ENCODE measurements at regions not wholly inside any gene's neighbourhood (a gene's known extent, or its start where the extent isn't known, plus 50 kb on each side); places are given as distances from the start of the nearest gene placed in this dataset.

- DNase-seq, result no peak
Measured at GRCh38 chr13:29946093-29946492, 95.7 kb upstream of the UBL3 start.

GRCh38 chr13:29943686-29944085 is 93.3 kb upstream of the UBL3 start:
- DNase-seq, result no peak

DNA sequence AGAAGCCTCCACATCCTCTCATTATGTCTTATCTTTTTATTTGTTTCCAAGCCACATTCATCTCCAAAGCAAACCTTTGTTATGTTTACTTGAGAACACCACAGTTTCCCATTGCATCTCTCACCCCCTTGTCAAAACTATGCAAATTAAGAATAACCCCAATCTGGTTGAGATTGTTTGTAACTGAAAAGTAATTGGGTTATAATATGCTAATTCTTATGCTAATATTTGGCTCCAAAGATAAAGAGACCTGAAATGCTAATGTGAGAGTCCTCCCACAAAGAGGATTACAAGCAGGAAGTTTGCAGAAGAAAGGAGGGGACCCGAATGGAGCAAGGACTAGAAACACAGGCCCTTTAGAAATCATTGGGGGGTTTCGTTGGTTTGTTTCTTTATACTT is 92.9 kb upstream of the UBL3 start:
- no peak for DNase-seq

- DNase-seq, result no peak
Measured at GRCh38 chr13:29940715-29941114, 90.3 kb upstream of the UBL3 start.

DNA sequence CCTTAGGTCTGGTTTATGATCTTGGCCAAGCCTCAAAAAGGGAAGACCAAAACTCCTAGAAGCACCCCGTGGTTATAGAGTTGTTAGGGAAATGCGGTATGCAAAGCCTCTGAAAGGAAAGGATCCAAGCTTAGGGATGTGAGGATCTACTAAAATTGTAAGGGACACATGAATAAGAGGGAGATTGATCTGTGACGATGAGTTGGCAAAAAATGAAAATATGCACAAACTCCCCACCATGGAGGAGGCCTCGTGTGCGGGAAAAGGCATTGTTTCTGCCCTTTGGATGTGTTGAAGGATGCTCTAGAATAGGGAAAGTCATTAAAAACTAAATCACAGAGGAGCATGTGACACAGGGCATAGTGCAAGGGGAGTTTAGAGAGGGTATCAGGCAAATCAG is 88.7 kb upstream of the UBL3 start:
- DNase-seq, result no peak

GRCh38 chr13:29937841-29938240 is 87.4 kb upstream of the UBL3 start:
- no peak for DNase-seq

GRCh38 chr13:29937379-29937778 is 87.0 kb upstream of the UBL3 start:
- no peak for DNase-seq

DNA sequence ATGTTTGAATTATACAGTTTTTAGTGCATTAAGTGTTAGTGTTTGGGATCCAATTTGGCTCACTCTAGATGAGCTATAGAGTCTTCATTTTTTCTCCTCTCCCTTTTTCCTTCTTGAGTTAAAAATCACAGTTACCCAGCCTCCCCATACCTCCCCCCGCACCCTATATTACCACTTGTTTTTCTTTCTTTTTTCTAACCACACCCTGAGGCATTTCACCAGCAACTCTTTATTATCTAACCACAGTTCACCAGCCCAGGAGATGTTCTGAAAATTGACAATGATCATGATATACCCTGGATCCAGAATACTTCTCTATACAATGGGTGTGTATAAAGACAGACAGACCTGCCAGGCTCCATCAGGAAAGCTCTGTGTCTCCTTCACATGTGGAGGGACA is 86.5 kb upstream of the UBL3 start:
- no peak for DNase-seq

- no peak for DNase-seq
Measured at GRCh38 chr13:29936051-29936813, 85.8 kb upstream of the UBL3 start.

GRCh38 chr13:29935309-29935981 is 85.0 kb upstream of the UBL3 start:
- DNase-seq, result no peak

- no peak for DNase-seq
Measured at GRCh38 chr13:29934531-29935308, 84.3 kb upstream of the UBL3 start.

DNA sequence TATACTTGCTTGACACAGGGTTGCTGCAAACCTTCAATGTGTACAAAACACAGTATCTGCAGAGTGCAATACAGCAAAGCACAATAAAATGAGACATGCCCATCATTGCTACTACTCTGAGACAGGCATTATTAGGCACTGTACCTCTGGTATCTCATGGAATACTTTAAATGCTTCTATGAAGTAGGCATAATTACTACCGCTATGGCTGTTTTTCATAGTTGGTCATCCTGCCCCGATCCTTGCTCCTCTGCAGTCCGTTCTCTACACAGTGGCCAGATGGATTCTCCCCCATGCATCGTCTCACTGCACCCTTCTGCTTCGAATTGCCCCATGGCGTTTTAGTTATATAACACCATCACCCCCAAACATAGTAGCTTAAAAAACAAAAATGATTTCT is 83.0 kb upstream of the UBL3 start:
- no peak for DNase-seq

GRCh38 chr13:29931696-29932095 is 81.3 kb upstream of the UBL3 start:
- no peak for DNase-seq

DNA sequence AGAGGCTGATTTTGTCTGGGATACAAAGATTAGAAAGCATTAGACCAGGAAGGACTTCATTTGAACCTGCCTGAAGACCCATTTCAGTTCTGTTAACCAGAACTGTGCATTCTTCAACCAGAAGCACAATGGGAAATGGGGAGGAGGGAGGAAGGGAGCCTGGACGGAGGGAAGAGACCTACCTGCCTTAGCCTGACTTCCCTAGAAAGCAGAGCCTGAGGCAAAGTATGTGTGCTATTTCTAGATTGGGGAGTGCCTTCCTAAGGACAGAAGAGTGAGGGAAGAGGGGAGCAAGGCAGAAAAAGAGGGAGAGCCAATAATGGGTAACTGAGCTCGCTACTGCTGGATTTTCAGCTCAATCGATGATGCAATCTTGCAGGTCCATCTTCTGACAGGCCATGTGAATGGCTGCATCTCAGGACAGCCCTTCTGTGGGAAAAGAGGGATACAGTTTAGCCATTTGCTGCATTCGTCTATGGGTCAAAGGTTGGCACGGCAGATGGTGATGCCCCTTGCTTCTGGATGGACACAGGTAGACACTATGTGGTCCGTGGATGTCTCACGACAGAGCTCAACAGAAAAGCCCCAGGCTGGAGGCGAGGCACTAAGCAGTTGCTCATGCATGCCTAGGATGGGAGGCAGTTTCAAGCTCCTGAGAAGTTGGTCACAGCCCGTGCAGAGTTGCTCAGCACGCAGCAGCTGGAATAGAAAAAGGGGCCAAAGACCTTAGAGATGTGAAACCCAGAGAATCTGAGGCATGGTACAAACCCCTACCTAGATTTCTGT is 78.8 kb upstream of the UBL3 start:
- DNase-seq, result no peak

DNA sequence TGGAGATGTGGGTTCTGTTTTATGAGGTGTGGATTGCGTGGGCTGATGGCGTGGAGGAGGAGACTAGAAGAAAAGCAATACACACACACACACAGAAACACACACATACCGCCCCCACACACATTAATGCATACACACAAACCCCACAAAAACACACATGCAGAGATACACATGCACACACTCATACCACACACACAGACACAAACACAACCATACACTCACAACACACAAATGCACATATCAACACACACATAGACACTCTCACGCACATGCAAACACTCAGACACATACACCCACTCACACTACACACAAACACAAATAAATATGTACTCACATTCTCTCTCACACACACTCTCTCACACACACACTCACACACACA is 75.7 kb upstream of the UBL3 start:
- no peak for DNase-seq

- peak; percentile 63 for DNase-seq
Measured at GRCh38 chr13:29925457-29926097, 75.2 kb upstream of the UBL3 start.

DNA sequence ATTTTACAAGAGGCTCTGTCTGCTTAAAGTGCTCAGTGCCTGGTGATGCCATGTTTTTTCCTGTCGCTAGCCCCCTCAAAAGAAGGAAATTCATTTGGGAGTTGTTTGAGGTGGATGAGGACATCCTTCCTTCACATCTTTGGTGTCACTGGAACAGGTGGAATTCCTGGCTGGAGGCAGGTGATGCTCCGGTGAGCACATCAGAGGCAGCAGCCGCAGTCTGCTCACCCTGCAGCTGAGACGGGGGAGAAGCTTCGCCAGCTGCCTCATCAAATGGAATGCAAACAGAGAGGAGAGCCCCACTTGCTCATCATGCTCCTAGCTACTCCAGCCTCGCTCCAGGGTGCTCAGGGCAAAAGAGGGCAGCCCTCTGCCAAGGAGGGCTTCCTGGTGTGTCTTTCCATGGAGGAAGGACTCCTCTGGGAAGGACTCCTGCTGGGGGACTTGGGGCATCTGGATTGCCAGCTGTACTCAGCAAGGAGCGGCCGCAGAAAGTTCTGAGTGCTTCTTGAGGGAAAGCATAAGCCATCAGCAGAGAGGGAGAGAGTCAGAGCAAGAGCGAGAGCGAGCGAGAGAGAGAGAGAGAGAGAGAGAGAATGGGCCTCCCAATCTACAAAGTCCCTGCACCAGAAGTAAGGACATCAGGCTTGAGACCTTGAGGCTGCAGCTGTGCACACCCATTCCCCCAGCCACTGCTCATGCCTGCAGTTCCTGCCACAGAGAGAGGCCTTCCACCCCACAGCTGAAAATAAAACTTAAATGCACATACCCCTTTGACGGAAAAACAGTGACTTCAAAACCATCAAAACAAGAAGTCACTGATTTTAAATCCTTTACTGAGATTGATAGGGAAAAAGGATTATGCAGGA is 74.3 kb upstream of the UBL3 start:
- DNase-seq, result no peak

DNA sequence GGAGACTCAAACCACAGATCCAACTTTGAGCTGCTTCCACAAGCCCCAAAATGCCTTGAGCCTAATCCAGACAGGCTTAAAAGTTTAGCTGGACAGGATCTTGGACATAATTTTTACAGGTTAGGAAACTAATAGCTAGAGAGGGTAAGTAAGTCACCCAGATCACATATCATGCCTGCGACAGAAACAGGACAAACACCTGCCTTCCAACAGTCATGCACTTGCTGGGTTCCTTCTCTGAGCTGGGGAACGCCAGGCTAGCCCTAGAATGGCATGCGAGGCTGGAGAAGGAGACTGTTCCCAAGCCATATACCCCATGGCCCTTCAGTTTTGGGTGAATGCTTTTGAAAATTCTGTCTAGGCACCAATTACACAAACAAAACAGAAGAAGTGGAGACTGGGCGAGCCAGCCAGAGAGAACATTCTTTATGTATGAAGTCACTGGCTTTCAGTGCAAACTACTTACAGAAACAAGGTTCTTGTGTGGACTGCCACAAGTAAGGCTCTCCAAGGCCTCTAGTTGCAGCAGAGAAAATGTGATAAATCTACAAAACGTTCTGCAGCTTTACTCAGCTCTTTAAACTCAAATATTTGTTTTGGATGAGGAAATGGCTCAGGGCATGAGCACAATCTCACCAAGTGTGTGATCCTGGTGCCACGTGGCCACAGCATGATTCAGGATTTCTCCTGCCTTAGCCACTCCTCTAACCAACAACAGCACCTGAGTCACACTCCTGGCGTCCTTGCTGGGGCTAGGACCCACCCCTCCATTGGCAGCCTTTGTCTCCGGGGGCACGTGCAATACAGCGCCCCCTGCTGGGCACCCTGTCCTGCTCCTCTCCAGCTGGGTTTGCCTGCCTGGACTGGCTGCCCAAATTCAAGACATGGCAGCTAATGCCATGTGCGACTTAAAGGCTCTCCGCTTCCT is 73.4 kb upstream of the UBL3 start:
- DNase-seq, result peak; percentile 72

- no peak for DNase-seq
Measured at GRCh38 chr13:29922896-29923295, 72.5 kb upstream of the UBL3 start.

DNA sequence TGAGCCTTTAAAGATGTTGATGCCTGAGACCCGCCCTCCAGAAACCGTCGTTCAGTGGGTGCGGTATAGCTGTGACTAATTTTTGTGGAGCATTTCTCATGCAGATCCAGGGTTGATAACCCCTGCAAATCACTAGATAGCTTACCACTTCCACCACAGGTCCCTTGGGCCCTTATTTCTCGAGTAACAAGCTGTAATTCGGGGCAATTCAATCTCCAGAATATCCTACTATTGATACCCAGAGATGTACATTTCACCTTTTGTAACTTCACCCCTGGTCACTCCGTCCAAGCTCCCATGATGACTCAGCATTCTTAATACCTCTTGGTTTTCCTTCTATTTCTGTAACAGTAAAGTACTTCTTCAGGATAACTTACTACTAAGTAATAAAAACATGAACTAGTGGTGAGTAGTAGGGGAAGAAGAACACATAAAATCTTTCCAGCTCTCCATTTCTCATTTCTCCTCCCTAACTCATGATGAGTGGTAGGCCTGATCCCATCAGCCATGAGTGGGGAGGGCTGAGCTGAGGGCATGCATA is 71.9 kb upstream of the UBL3 start:
- DNase-seq, result no peak
